ENCODE measurements at regions not wholly inside any gene's neighbourhood (a gene's known extent, or its start where the extent isn't known, plus 50 kb on each side); places are given as distances from the start of the nearest gene placed in this dataset.

DNA sequence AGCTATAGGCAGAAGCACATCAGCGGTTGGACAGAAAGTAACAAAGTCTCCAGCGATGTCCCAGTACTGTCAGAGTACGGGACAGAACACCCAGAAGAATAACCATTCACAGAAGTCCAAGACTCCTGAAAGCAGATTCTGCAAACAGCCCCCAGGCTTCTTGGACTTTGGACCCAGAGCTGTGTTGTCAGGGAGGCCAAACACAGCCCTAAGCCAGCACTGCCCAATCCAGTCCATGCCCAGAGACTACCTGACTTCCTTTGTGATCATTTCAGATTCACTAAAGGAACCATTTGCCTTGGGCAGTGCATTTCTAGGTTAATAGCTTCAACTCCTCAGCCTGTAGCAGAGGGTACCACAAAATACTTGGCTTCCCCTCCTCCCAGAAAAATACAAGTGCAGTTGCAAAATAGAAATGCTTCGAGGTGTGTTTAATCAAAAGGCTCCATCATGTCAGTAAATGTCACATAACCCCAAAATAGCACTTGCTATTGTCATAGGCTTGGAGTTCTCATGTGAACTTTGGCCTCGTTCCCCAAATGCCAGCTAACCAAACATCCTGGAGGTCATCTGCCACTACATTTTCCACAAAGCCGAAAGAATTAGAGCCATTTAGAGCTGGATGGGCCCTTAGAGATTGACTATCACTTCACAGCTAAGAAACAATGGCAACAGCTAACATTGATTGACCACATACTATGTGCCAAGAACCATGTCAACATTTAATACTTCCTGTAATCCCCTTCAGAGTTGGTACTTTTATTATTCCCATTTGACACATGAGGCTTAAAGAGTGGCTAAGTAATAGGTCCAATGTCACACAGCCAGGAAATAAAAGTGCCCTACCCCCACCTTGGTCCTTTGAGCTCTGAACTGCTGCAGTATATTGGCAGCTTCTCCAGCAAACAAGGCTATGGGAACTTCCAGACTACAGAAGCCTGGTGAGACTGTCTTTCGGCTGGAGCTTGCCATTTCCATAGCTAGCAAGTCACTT is 329.9 kb downstream of the FOXO1 start:
- H3K4me1 ChIP-seq (ENCODE audit: control insufficient read depth in 1 of 2, insufficient read depth in 1 of 2, low read depth in 1 of 2, low read length in 1 of 2): no peaks in the 10 kb centered on the region
- H3K36me3 ChIP-seq: no peaks in the 10 kb centered on the region
- no peak overlapping the region for H3K27ac ChIP-seq
- no peaks in the 10 kb centered on the region for H3K27me3 ChIP-seq
- TF ChIP-seq, protein P1, sequence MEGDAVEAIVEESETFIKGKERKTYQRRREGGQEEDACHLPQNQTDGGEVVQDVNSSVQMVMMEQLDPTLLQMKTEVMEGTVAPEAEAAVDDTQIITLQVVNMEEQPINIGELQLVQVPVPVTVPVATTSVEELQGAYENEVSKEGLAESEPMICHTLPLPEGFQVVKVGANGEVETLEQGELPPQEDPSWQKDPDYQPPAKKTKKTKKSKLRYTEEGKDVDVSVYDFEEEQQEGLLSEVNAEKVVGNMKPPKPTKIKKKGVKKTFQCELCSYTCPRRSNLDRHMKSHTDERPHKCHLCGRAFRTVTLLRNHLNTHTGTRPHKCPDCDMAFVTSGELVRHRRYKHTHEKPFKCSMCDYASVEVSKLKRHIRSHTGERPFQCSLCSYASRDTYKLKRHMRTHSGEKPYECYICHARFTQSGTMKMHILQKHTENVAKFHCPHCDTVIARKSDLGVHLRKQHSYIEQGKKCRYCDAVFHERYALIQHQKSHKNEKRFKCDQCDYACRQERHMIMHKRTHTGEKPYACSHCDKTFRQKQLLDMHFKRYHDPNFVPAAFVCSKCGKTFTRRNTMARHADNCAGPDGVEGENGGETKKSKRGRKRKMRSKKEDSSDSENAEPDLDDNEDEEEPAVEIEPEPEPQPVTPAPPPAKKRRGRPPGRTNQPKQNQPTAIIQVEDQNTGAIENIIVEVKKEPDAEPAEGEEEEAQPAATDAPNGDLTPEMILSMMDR (IDR thresholded peaks at IDR 0.05): no peak
- H3K9me3 ChIP-seq: no peaks in the 10 kb centered on the region
- H3K4me3 ChIP-seq (ENCODE audit: low read depth in 1 of 2, low read length in 1 of 2): no peak overlapping the region

DNA sequence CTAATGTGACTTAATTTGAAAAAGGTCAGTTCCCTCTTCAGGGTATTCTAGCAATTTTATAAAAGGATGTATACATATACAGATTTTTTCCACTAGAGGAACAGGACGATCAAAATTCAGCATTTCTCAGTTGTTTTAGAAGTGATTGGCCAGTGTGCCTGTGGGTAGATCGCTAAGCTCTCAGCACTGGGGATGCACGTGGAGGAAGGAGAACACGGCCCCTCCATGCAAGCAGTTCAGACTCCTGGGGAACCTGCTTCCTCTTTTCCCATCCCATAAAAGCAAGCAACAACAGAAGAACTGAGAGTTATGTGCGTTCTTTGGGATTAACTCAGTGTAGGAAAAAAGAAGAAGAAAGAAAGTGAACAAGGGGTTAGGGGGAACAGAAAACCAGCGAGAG is 328.8 kb downstream of the FOXO1 start:
- no peaks in the 10 kb centered on the region for H3K4me1 ChIP-seq (ENCODE audit: control insufficient read depth in 1 of 2, insufficient read depth in 1 of 2, low read depth in 1 of 2, low read length in 1 of 2)
- H3K27me3 ChIP-seq: no peaks in the 10 kb centered on the region
- no peak overlapping the region for H3K27ac ChIP-seq
- no peak overlapping the region for H3K4me3 ChIP-seq (ENCODE audit: low read depth in 1 of 2, low read length in 1 of 2)
- TF ChIP-seq, protein P1 (IDR thresholded peaks at IDR 0.05): no peak
- no peaks in the 10 kb centered on the region for H3K36me3 ChIP-seq
- H3K9me3 ChIP-seq: no peaks in the 10 kb centered on the region

DNA sequence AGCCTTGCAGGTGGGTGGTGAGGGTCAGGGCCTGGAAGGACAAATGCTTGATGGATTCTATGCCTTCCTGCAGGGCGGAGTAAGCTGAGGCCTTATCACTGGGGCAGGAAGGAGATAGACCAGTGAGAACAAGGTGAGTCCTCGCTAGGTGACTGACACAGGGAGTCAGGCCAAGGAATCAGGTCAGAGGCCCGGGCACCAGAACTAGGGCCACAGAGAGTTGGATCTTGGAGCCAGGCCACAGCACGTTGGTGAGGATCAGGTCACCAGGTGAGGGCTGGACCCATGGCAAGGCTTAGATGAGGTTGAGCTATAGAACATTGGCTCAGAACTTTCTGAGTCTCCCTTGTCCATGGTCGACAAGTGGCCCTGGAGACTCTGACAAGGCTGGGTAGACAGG is 328.2 kb downstream of the FOXO1 start:
- H3K9me3 ChIP-seq: no peaks in the 10 kb centered on the region
- no peaks in the 10 kb centered on the region for H3K36me3 ChIP-seq
- TF ChIP-seq, protein P1 (IDR thresholded peaks at IDR 0.05): no peak
- H3K4me3 ChIP-seq (ENCODE audit: low read depth in 1 of 2, low read length in 1 of 2): no peak overlapping the region
- no peaks in the 10 kb centered on the region for H3K4me1 ChIP-seq (ENCODE audit: control insufficient read depth in 1 of 2, insufficient read depth in 1 of 2, low read depth in 1 of 2, low read length in 1 of 2)
- no peaks in the 10 kb centered on the region for H3K27me3 ChIP-seq
- no peak overlapping the region for H3K27ac ChIP-seq

DNA sequence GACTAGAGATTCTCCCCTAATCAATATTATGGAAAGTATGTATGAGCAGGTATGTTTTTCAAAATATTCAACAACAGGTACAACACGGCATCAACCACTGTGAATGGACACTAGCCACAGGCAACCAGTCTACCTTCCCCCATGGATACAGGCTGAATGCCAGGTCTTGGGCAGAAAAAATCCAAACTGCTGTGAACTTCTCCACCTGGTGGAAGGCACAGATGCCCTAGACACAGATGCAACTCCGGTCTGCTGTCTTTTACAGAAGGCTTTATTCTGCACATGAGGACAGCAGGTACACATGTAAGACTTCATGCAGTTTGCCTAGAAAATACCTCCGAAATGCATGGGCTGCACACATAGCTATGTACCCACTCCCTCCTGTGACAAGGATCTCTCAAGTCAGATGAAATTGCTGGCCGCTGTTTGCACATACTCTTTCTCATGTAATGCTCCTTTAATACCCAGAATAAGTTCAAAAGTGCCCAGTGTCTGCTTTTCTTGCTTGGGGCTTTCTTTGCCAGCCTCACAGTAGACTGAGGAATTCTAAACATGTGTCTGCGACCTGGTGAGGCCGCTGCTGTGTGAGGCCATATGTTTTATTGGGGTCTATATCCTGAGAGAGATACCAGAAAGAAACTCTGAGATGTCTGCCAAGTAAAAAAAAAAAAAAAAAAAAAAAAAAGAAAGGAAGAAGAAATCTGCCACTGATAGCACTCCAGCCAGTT is 325.9 kb downstream of the FOXO1 start:
- Histone ChIP-seq H3K9me3 (no peaks in the 10 kb centered on the region), H3K27me3 (no peaks in the 10 kb centered on the region)
- TF ChIP-seq, protein P1 (IDR thresholded peaks at IDR 0.05): no peak

DNA sequence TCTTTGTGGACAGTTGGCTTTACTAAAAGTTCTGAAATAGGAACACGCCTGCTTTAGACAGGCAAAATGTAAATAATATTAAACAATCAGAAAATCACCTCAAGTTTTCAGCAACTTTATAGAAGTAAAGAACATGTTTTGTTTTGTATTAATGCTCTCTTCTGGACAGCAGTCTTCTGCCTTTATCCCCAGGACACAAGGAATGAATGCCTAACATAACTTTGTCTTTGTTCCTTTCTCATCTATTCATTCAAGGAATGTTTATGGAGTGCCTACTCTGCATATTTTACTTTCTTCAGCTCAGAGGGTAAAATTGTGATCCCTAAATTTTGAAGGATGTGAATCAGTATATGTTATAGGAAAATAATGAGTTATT is 325.4 kb downstream of the FOXO1 start:
- H3K4me1 ChIP-seq (ENCODE audit: control insufficient read depth in 1 of 2, insufficient read depth in 1 of 2, low read depth in 1 of 2, low read length in 1 of 2): no peaks in the 10 kb centered on the region
- H3K9me3 ChIP-seq: no peaks in the 10 kb centered on the region
- H3K27me3 ChIP-seq: no peaks in the 10 kb centered on the region
- H3K4me3 ChIP-seq (ENCODE audit: low read depth in 1 of 2, low read length in 1 of 2): no peak overlapping the region
- TF ChIP-seq, protein P1 (IDR thresholded peaks at IDR 0.05): no peak
- no peaks in the 10 kb centered on the region for H3K36me3 ChIP-seq
- no peak overlapping the region for H3K27ac ChIP-seq

More for the DNA sequence above, 325.9 kb downstream of the FOXO1 start:
- no peak overlapping the region for H3K27ac ChIP-seq
- no peak overlapping the region for H3K4me3 ChIP-seq (ENCODE audit: low read depth in 1 of 2, low read length in 1 of 2)
- H3K4me1 ChIP-seq (ENCODE audit: control insufficient read depth in 1 of 2, insufficient read depth in 1 of 2, low read depth in 1 of 2, low read length in 1 of 2): no peaks in the 10 kb centered on the region
- no peaks in the 10 kb centered on the region for H3K36me3 ChIP-seq
